ENCODE measurements at regions not wholly inside any gene's neighbourhood (a gene's known extent, or its start where the extent isn't known, plus 50 kb on each side); places are given as distances from the start of the nearest gene placed in this dataset.

GRCh38 chr13:86554066-86554465, 754.8 kb upstream of the SLITRK6 start:
- Histone ChIP-seq H4K20me1 (replicated peaks; ENCODE audit: control insufficient read depth, extremely low read depth, insufficient read depth, low read length) (no peaks in the 10 kb centered on the region), H3K4me2 (ENCODE audit: insufficient read depth, low read length) (no peak overlapping the region), H3K79me2 (ENCODE audit: control insufficient read depth, insufficient read depth, low read length) (no peaks in the 10 kb centered on the region), H3K36me3 (ENCODE audit: control insufficient read depth in 2 of 2, extremely low read depth in 1 of 2, insufficient read depth in 2 of 2, low read length in 2 of 2) (no peaks in the 10 kb centered on the region), H3K4me3 (replicated peaks in 1 of 3; ENCODE audit: insufficient read depth in 1 of 3, low read depth in 1 of 3, low read length in 3 of 3) (no peak overlapping the region), H3K4me1 (ENCODE audit: control insufficient read depth, extremely low read depth, insufficient read depth, low read length) (no peaks in the 10 kb centered on the region), H3K9me3 (replicated peaks; ENCODE audit: control insufficient read depth, insufficient read depth, low read length) (peaks cover 8% of the 10 kb centered on the region), H3K27me3 (ENCODE audit: control insufficient read depth in 2 of 2, insufficient read depth in 2 of 2, low read length in 2 of 2) (no peaks in the 10 kb centered on the region), H3K27ac (ENCODE audit: insufficient read depth, low read depth, low read length) (no peak overlapping the region), H3K9me1 (replicated peaks; ENCODE audit: control insufficient read depth, extremely low read depth, insufficient read depth, low read length) (no peaks in the 10 kb centered on the region), H3K9ac (replicated peaks; ENCODE audit: extremely low read depth, insufficient read depth, low read length) (no peak overlapping the region), H2AFZ (ENCODE audit: low read depth, low read length) (no peak overlapping the region)
- no peak for DNase-seq (ENCODE audit: low read depth, low spot score)
- no peak for TF ChIP-seq CTCF (IDR thresholded peaks at IDR 0.05; ENCODE audit: extremely low read depth in 1 of 2, insufficient read depth in 1 of 2, low read depth in 1 of 2, low read length in 2 of 2)
- TF ChIP-seq MAX (IDR thresholded peaks at IDR 0.05; ENCODE audit: insufficient read depth, insufficient read length): no peak
- no peak for FAIRE-seq
- dilution Hi-C loops (cut with MboI; ENCODE audit: extremely low pct_ligation_motif_present, low sequenced_read_pairs): no loop called here
- no TSS peak for BruUV-seq (replicated peaks)
- ChIA-PET POLR2A (no interaction called here), CTCF (no interaction called here)
- intact Hi-C loops (cut with micrococcal nuclease): no loop called here

GRCh38 chr13:86559901-86560300, 760.7 kb upstream of the SLITRK6 start:
- CTCF ChIA-PET: no interaction called here
- H3K4me3 ChIP-seq (replicated peaks in 1 of 3; ENCODE audit: insufficient read depth in 1 of 3, low read depth in 1 of 3, low read length in 3 of 3): no peak overlapping the region
- H3K9ac ChIP-seq (replicated peaks; ENCODE audit: extremely low read depth, insufficient read depth, low read length): no peak overlapping the region
- no peak overlapping the region for H3K27ac ChIP-seq (ENCODE audit: insufficient read depth, low read depth, low read length)
- H3K4me1 ChIP-seq (ENCODE audit: control insufficient read depth, extremely low read depth, insufficient read depth, low read length): no peaks in the 10 kb centered on the region
- intact Hi-C loops (cut with micrococcal nuclease): no loop called here
- FAIRE-seq (no peak), DNase-seq (ENCODE audit: low read depth, low spot score) (no peak)
- H3K27me3 ChIP-seq (ENCODE audit: control insufficient read depth in 2 of 2, insufficient read depth in 2 of 2, low read length in 2 of 2): no peaks in the 10 kb centered on the region
- BruUV-seq (replicated peaks): no TSS peak
- no peaks in the 10 kb centered on the region for H4K20me1 ChIP-seq (replicated peaks; ENCODE audit: control insufficient read depth, extremely low read depth, insufficient read depth, low read length)
- H3K79me2 ChIP-seq (ENCODE audit: control insufficient read depth, insufficient read depth, low read length): no peaks in the 10 kb centered on the region
- no peak overlapping the region for H2AFZ ChIP-seq (ENCODE audit: low read depth, low read length)
- no peaks in the 10 kb centered on the region for H3K9me1 ChIP-seq (replicated peaks; ENCODE audit: control insufficient read depth, extremely low read depth, insufficient read depth, low read length)
- POLR2A ChIA-PET: no interaction called here
- dilution Hi-C loops (cut with MboI; ENCODE audit: extremely low pct_ligation_motif_present, low sequenced_read_pairs): no loop called here
- TF ChIP-seq POLR2A (IDR thresholded peaks at IDR 0.05; ENCODE audit: low read depth, low read length) (no peak), CTCF (IDR thresholded peaks at IDR 0.05; ENCODE audit: extremely low read depth in 1 of 2, insufficient read depth in 1 of 2, low read depth in 1 of 2, low read length in 2 of 2) (no peak)
- H3K36me3 ChIP-seq (ENCODE audit: control insufficient read depth in 2 of 2, extremely low read depth in 1 of 2, insufficient read depth in 2 of 2, low read length in 2 of 2): no peaks in the 10 kb centered on the region
- no peak overlapping the region for H3K4me2 ChIP-seq (ENCODE audit: insufficient read depth, low read length)
- peaks cover 2% of the 10 kb centered on the region for H3K9me3 ChIP-seq (replicated peaks; ENCODE audit: control insufficient read depth, insufficient read depth, low read length)
